Heart left ventricle (tissue), 16 donors: ENCODE measurements at regions not wholly inside any gene's neighbourhood (a gene's known extent, or its start where the extent isn't known, plus 50 kb on each side); places are given as distances from the start of the nearest gene placed in this dataset.

Source experiments
- ATAC-seq, 4 donors: fragments of 200-7000 bp; cut with Tn5 transposase; one replicate each; pipeline ENCODE4 v1.9.1; 2020 to 2022; ENCODE audit warnings: moderate library complexity in 4 of 4, mild to moderate bottlenecking in 3 of 4, moderate number of reproducible peaks in 1 of 4
- DNase-seq, 5 donors: peaks; one replicate each; pipeline ENCODE4 v3.0.0-alpha.2; 2020
- H3K27ac ChIP-seq, 12 donors: fragments of 200-600 bp; sonication (generic) in 4 of 12; one replicate each; pipeline versions ENCODE4 v1.5.0 to v1.8.0; 2016 to 2022; ENCODE audit warnings: mild to moderate bottlenecking in 2 of 12
- H3K27me3 ChIP-seq, 9 donors: fragments of 200-600 bp; sonication (generic) in 2 of 9; one replicate each; pipeline versions ENCODE4 v1.5.1 to v1.8.0; 2016 to 2022; ENCODE audit warnings: mild to moderate bottlenecking in 3 of 9
- H3K36me3 ChIP-seq, 9 donors: fragments of 200-600 bp; sonication (generic) in 2 of 9; one replicate each; pipeline versions ENCODE4 v1.5.0 to v1.8.0; 2018 to 2022; ENCODE audit warnings: mild to moderate bottlenecking in 2 of 9
- H3K4me1 ChIP-seq, 12 donors: fragments of 200-600 bp; sonication (generic) in 4 of 12; one replicate each; pipeline versions ENCODE4 v1.5.0 to v1.8.0; 2016 to 2022; ENCODE audit warnings: mild to moderate bottlenecking in 3 of 12
- H3K4me3 ChIP-seq, 12 donors: fragments of 200-600 bp; sonication (generic) in 4 of 12; one replicate each; pipeline versions ENCODE4 v1.5.0 to v1.8.0; 2017 to 2022; ENCODE audit warnings: mild to moderate bottlenecking in 9 of 12, moderate library complexity in 4 of 12
- H3K9me3 ChIP-seq, 12 donors: fragments of 200-600 bp; sonication (generic) in 4 of 12; one replicate each; pipeline versions ENCODE4 v1.5.0 to v1.8.0; 2016 to 2022; ENCODE audit warnings: mild to moderate bottlenecking in 1 of 12
- CTCF ChIP-seq, 12 donors: fragments of 200-600 bp; sonication (generic) in 4 of 12; IDR thresholded peaks; one replicate each; pipeline versions ENCODE4 v1.5.0 to v1.8.0; 2018 to 2022; ENCODE audit warnings: antibody characterized with exemption in 12 of 12, mild to moderate bottlenecking in 5 of 12
- POLR2A ChIP-seq, 2 donors: fragments of 450-650 bp; IDR thresholded peaks; one replicate each; pipeline ENCODE4 v1.6.1; 2017; ENCODE audit warnings: antibody characterized with exemption in 2 of 2, mild to moderate bottlenecking in 2 of 2, moderate library complexity in 2 of 2
- WGBS, 4 donors: extraction: QIAGEN DNeasy Blood & Tissue Kit in 2 of 4; methylation state at CpG; one replicate each; pipeline versions ENCODE4 v1.1.5 to v1.1.7; 2013 to 2018; 5-methylcytosine and 5-hydroxymethylcytosine counted together
- intact Hi-C, 10 donors: fragments of 100-400 bp; cut with DNase I; formaldehyde crosslinking; loops; one replicate each; pipeline versions ENCODE4 v1.11.1 to v1.14.2; 2022
- donor health status: ischemic (EF 13 %, LVEDD 7.1; RV severe dilation, severe dysfunction).
- donor health status: healthy with polysubstance abuse.
- donor health status: DM: no; HTN: yes; CAD: no.
- donor health status: DM: no; HTN: no; CAD: no.
- donor health status: ischemic (EF 25% LVEDD 6.9; RV normal size, moderate dysfunction).
- donor health status: ischemic (EF 25% LVEDD 5.7; RV mildly dilated, moderate dysfunction).
- donor health status: healthy.
- donor health status: DM: yes; HTN: yes; CAD: no.
- donor health status: ischemic (EF 35%, LVEDD 5.7; RV mildly dilated, moderate dysfunction).
- donor health status: nonischemic (EF 11% LVEDD 7.7; RV severe dilation, severe dysfunction).
- donor health status: DM: yes; HTN: yes; CAD: no.
- donor health status: PGD.
- donor health status: ischemic (EF 29% LVEDD 5.4; RV normal size, mild dysfunction).
- donor health status: nonischemic (EF 23%, LVEDD 6.1; RV moderate dilation, normal function).

- H3K36me3 ChIP-seq = no peaks in the 10 kb centered on the region
- intact Hi-C loops = no loop called here
- peaks cover 0 to 12% (median 4%) of the 10 kb centered on the region in 12 donors for H3K4me1 ChIP-seq
- DNase-seq = no peak
- 64 to 91% (median 87%) methylated on average over 8 of the region's 8 CpGs for whole genome bisulfite sequencing, 4 donors
- peaks cover 0 to 4% (median 0%) of the 10 kb centered on the region in 12 donors for H3K9me3 ChIP-seq
- no peak overlapping the region for H3K4me3 ChIP-seq
- TF ChIP-seq CTCF (IDR thresholded peaks at IDR 0.05) = no peak
- no peak for TF ChIP-seq POLR2A (IDR thresholded peaks at IDR 0.05)
- H3K27me3 ChIP-seq = no peaks in the 10 kb centered on the region
- H3K27ac ChIP-seq = peak overlapping the region in 1 of 12 donors; percentile 59
- ATAC-seq = no peak
These were observed 139.5 kb downstream of the SLC38A6 start for GRCh38 chr14:61120576-61120975.

- ATAC-seq = no peak
- no peak overlapping the region for H3K27ac ChIP-seq
- peaks cover 0 to 13% (median 0%) of the 10 kb centered on the region in 12 donors for H3K4me1 ChIP-seq
- intact Hi-C loops = no loop called here
- no peak for DNase-seq
- no peaks in the 10 kb centered on the region for H3K36me3 ChIP-seq
- peaks cover 0 to 12% (median 0%) of the 10 kb centered on the region in 12 donors for H3K9me3 ChIP-seq
- H3K27me3 ChIP-seq = no peaks in the 10 kb centered on the region
- 48 to 80% (median 65%) methylated on average over 1 of the region's 1 CpG for WGBS, 4 donors
- no peak overlapping the region for H3K4me3 ChIP-seq
- no peak for TF ChIP-seq CTCF (IDR thresholded peaks at IDR 0.05)
- no peak for TF ChIP-seq POLR2A (IDR thresholded peaks at IDR 0.05)
These were observed 138.0 kb downstream of the SLC38A6 start for GRCh38 chr14:61119006-61119405.

- intact Hi-C loops = no loop called here
- no peak for DNase-seq
- no peak for ATAC-seq
These were observed 135.3 kb downstream of the SLC38A6 start for GRCh38 chr14:61116369-61116768.

GRCh38 chr14:61113561-61114225, 132.6 kb downstream of the SLC38A6 start:
- no peak for ATAC-seq

More at GRCh38 chr14:61116369-61116768, 135.3 kb downstream of the SLC38A6 start:
- peaks cover 0 to 18% (median 0%) of the 10 kb centered on the region in 12 donors for H3K4me1 ChIP-seq
- TF ChIP-seq POLR2A (IDR thresholded peaks at IDR 0.05) (no peak), CTCF (IDR thresholded peaks at IDR 0.05) (no peak)
- 93 to 95% (median 94%) methylated on average over 10 of the region's 10 CpGs for WGBS, 4 donors
- peaks cover 0 to 16% (median 0%) of the 10 kb centered on the region in 12 donors for H3K9me3 ChIP-seq
- H3K27me3 ChIP-seq = no peaks in the 10 kb centered on the region
- no peak overlapping the region for H3K4me3 ChIP-seq
- H3K36me3 ChIP-seq = no peaks in the 10 kb centered on the region
- no peak overlapping the region for H3K27ac ChIP-seq

More at GRCh38 chr14:61113561-61114225, 132.6 kb downstream of the SLC38A6 start:
- DNase-seq = no peak
- Histone ChIP-seq H3K4me1 (peaks cover 0 to 20% (median 0%) of the 10 kb centered on the region in 12 donors), H3K27ac (peak overlapping the region in 1 of 12 donors; percentile 60), H3K9me3 (peaks cover 0 to 16% (median 0%) of the 10 kb centered on the region in 12 donors), H3K36me3 (no peaks in the 10 kb centered on the region), H3K4me3 (no peak overlapping the region), H3K27me3 (no peaks in the 10 kb centered on the region)
- 52 to 75% (median 61%) methylated on average over 6 of the region's 6 CpGs for WGBS, 4 donors
- TF ChIP-seq CTCF (IDR thresholded peaks at IDR 0.05) (no peak), POLR2A (IDR thresholded peaks at IDR 0.05) (no peak)
- intact Hi-C loops = no loop called here
